ENCODE measurements at regions not wholly inside any gene's neighbourhood (a gene's known extent, or its start where the extent isn't known, plus 50 kb on each side); places are given as distances from the start of the nearest gene placed in this dataset.

GRCh38 chr14:96617635-96618034 is 115.5 kb downstream of the PAPOLA start:
- Histone ChIP-seq H3K36me3 (ENCODE audit: control insufficient read depth, insufficient read depth, low read length) (no peaks in the 10 kb centered on the region), H2AFZ (ENCODE audit: low read length) (no peak overlapping the region), H3K9ac (ENCODE audit: insufficient read depth, low read length) (no peak overlapping the region), H3K4me1 (ENCODE audit: control insufficient read depth, extremely low read depth, insufficient read depth, low read length) (no peaks in the 10 kb centered on the region), H3K4me2 (ENCODE audit: extremely low read depth, insufficient read depth, low read length) (no peak overlapping the region), H3K4me3 (replicated peaks in 1 of 4; ENCODE audit: control extremely low read depth in 1 of 4, insufficient read depth in 1 of 4, low read depth in 3 of 4, low read length in 4 of 4) (no peak overlapping the region), H3K79me2 (ENCODE audit: control insufficient read depth, insufficient read depth, low read length) (no peaks in the 10 kb centered on the region), H3K9me3 (ENCODE audit: control insufficient read depth, insufficient read depth, low read depth, low read length) (no peaks in the 10 kb centered on the region), H4K20me1 (ENCODE audit: control insufficient read depth, extremely low read depth, insufficient read depth, low read length) (no peaks in the 10 kb centered on the region), H3K27me3 (ENCODE audit: control insufficient read depth, insufficient read depth, low read length) (no peaks in the 10 kb centered on the region), H3K27ac (ENCODE audit: insufficient read depth, low read length) (no peak overlapping the region)
- DNase-seq (ENCODE audit: low read depth in 2 of 2) = no peak
- TF ChIP-seq CTCF (conservative IDR thresholded peaks at IDR 0.05 in 1 of 2, IDR thresholded peaks at IDR 0.05 in 1 of 2; ENCODE audit: low read depth in 1 of 2, low read length in 2 of 2) (no peak), EZH2 (IDR thresholded peaks at IDR 0.05; ENCODE audit: low read length, missing control alignments) (no peak)

- no peak overlapping the region for H3K27ac ChIP-seq (ENCODE audit: insufficient read depth, low read length)
- H3K9ac ChIP-seq (ENCODE audit: insufficient read depth, low read length) = no peak overlapping the region
- no peaks in the 10 kb centered on the region for H3K79me2 ChIP-seq (ENCODE audit: control insufficient read depth, insufficient read depth, low read length)
- H3K27me3 ChIP-seq (ENCODE audit: control insufficient read depth, insufficient read depth, low read length) = no peaks in the 10 kb centered on the region
- no peaks in the 10 kb centered on the region for H4K20me1 ChIP-seq (ENCODE audit: control insufficient read depth, extremely low read depth, insufficient read depth, low read length)
- H3K36me3 ChIP-seq (ENCODE audit: control insufficient read depth, insufficient read depth, low read length) = no peaks in the 10 kb centered on the region
- H3K4me1 ChIP-seq (ENCODE audit: control insufficient read depth, extremely low read depth, insufficient read depth, low read length) = no peaks in the 10 kb centered on the region
- no peak overlapping the region for H3K4me3 ChIP-seq (replicated peaks in 1 of 4; ENCODE audit: control extremely low read depth in 1 of 4, insufficient read depth in 1 of 4, low read depth in 3 of 4, low read length in 4 of 4)
- no peak overlapping the region for H3K4me2 ChIP-seq (ENCODE audit: extremely low read depth, insufficient read depth, low read length)
- DNase-seq (ENCODE audit: low read depth in 2 of 2) = no peak
- H2AFZ ChIP-seq (ENCODE audit: low read length) = no peak overlapping the region
- H3K9me3 ChIP-seq (ENCODE audit: control insufficient read depth, insufficient read depth, low read depth, low read length) = no peaks in the 10 kb centered on the region
- TF ChIP-seq EZH2 (IDR thresholded peaks at IDR 0.05; ENCODE audit: low read length, missing control alignments) = no peak
- TF ChIP-seq CTCF (conservative IDR thresholded peaks at IDR 0.05 in 1 of 2, IDR thresholded peaks at IDR 0.05 in 1 of 2; ENCODE audit: low read depth in 1 of 2, low read length in 2 of 2) = no peak
These were observed 120.7 kb downstream of the PAPOLA start for GRCh38 chr14:96622926-96623325.

- no peaks in the 10 kb centered on the region for H3K27me3 ChIP-seq (ENCODE audit: control insufficient read depth, insufficient read depth, low read length)
- no peaks in the 10 kb centered on the region for H3K36me3 ChIP-seq (ENCODE audit: control insufficient read depth, insufficient read depth, low read length)
- no peaks in the 10 kb centered on the region for H3K79me2 ChIP-seq (ENCODE audit: control insufficient read depth, insufficient read depth, low read length)
- H3K9ac ChIP-seq (ENCODE audit: insufficient read depth, low read length) = no peak overlapping the region
- no peak overlapping the region for H3K27ac ChIP-seq (ENCODE audit: insufficient read depth, low read length)
- H2AFZ ChIP-seq (ENCODE audit: low read length) = no peak overlapping the region
- no peak overlapping the region for H3K4me3 ChIP-seq (replicated peaks in 1 of 4; ENCODE audit: control extremely low read depth in 1 of 4, insufficient read depth in 1 of 4, low read depth in 3 of 4, low read length in 4 of 4)
- H3K4me1 ChIP-seq (ENCODE audit: control insufficient read depth, extremely low read depth, insufficient read depth, low read length) = no peaks in the 10 kb centered on the region
- no peak for DNase-seq (ENCODE audit: low read depth in 2 of 2)
- H4K20me1 ChIP-seq (ENCODE audit: control insufficient read depth, extremely low read depth, insufficient read depth, low read length) = no peaks in the 10 kb centered on the region
- no peaks in the 10 kb centered on the region for H3K9me3 ChIP-seq (ENCODE audit: control insufficient read depth, insufficient read depth, low read depth, low read length)
- no peak overlapping the region for H3K4me2 ChIP-seq (ENCODE audit: extremely low read depth, insufficient read depth, low read length)
- no peak for TF ChIP-seq EZH2 (IDR thresholded peaks at IDR 0.05; ENCODE audit: low read length, missing control alignments)
- no peak for TF ChIP-seq CTCF (conservative IDR thresholded peaks at IDR 0.05 in 1 of 2, IDR thresholded peaks at IDR 0.05 in 1 of 2; ENCODE audit: low read depth in 1 of 2, low read length in 2 of 2)
These were observed 121.7 kb downstream of the PAPOLA start for GRCh38 chr14:96623676-96624484.

Measured in fibroblast of lung (primary cell).